ENCODE measurements at regions not wholly inside any gene's neighbourhood (a gene's known extent, or its start where the extent isn't known, plus 50 kb on each side); places are given as distances from the start of the nearest gene placed in this dataset.

DNA sequence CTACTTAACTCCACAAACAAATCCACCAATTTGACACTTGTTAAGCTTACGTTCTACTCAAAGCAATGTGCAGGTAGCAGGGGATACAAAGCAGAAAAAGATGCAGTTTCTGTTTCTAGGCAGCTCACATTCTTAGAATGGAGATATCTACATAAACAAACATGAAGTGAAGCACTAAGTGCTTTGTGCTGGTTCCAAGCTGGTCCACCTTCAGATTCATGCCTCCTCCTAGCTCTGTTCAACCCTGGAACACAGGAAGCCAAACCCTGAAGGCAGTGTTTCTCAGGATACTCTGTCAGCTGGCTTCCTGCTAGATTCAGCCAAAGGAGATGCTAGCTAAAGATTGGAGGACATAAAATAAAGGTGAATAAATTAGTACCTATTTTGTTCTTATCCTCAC, 55.3 kb upstream of the NOL4 start:
- no peak for TF ChIP-seq ZFX (IDR thresholded peaks at IDR 0.05)
- TF ChIP-seq CTCF (conservative IDR thresholded peaks at IDR 0.05), result no peak

DNA sequence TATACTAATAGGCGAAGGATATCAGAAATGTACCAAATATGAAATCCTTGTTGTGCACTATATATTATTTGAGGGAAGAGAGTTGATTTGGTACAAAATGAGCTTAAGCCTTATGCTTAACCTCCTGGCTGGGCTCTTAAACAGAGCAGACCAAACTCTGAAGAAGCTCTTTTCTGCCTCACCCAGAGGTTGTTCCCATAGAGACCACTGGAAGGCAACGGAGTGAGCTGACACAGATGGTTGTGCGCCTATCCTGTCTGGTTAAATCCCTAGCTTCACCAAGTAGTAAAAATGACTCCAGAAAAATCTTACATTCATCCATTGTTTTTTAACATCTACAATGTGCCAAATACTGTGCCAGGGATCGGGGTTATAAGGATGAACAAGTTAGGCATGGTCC, 55.9 kb upstream of the NOL4 start:
- TF ChIP-seq ZFX (IDR thresholded peaks at IDR 0.05) (no peak), CTCF (conservative IDR thresholded peaks at IDR 0.05) (no peak)
- H3K27ac ChIP-seq, result no peak overlapping the region

More for the DNA sequence above, 55.3 kb upstream of the NOL4 start:
- no peak overlapping the region for H3K27ac ChIP-seq

DNA sequence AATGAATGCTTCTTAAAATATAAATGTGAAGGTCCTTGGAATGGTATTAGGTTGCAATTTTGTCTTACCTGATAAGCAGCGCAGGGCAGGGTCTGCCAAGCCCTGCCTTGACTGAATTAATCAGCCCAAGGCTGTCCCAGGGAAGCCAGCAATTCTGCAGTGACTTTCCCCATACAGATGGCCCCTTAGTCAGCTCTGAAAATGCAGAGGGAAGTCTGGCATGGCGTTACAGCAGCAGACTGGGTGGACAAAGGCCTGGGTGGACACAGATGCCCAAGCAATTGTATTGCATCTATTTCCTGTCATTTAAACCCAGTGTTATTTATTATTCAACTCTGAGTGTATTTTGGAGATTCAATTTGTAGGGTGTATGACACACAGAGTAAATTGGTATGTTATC, 56.6 kb upstream of the NOL4 start:
- no peak for TF ChIP-seq ZFX (IDR thresholded peaks at IDR 0.05)
- TF ChIP-seq CTCF (conservative IDR thresholded peaks at IDR 0.05), result no peak
- no peak overlapping the region for H3K27ac ChIP-seq

GRCh38 chr18:34281722-34282121, 57.0 kb upstream of the NOL4 start:
- H3K27ac ChIP-seq, result no peak overlapping the region
- TF ChIP-seq CTCF (conservative IDR thresholded peaks at IDR 0.05) (no peak), ZFX (IDR thresholded peaks at IDR 0.05) (no peak)

GRCh38 chr18:34283506-34283905, 58.8 kb upstream of the NOL4 start:
- H3K27ac ChIP-seq, result no peak overlapping the region
- TF ChIP-seq ZFX (IDR thresholded peaks at IDR 0.05), result no peak

GRCh38 chr18:34287825-34288224, 63.1 kb upstream of the NOL4 start:
- no peak for TF ChIP-seq CTCF (conservative IDR thresholded peaks at IDR 0.05)
- no peak for TF ChIP-seq ZFX (IDR thresholded peaks at IDR 0.05)
- no peak overlapping the region for H3K27ac ChIP-seq

DNA sequence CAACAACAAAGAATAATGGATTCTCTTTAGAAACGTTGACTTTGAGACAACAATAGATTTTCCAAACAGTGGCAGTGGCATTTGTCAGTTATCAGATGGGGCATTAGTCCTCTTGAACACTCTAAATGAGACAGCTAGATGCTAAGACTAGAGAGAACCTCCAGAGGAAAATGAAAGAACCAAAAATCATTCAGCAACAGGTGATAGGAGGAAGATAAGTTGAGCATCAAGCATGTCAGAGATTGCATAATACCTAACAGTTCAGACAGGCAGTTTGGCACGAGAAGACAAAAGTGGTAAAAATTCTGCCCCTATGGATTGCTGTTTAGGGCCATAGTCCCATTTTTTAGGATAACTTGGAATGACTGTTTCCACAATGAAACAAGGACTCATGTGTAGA, 67.9 kb upstream of the NOL4 start:
- TF ChIP-seq ZFX (IDR thresholded peaks at IDR 0.05), result no peak
- no peak for TF ChIP-seq CTCF (conservative IDR thresholded peaks at IDR 0.05)
- no peak overlapping the region for H3K27ac ChIP-seq

- no peak overlapping the region for H3K27ac ChIP-seq
- no peak for TF ChIP-seq CTCF (conservative IDR thresholded peaks at IDR 0.05)
- no peak for TF ChIP-seq ZFX (IDR thresholded peaks at IDR 0.05)
Observed at GRCh38 chr18:34297287-34297686, 72.6 kb upstream of the NOL4 start.

Measured in C4-2B (cell line).